PC-3 (cell line): ENCODE measurements at regions not wholly inside any gene's neighbourhood (a gene's known extent, or its start where the extent isn't known, plus 50 kb on each side); places are given as distances from the start of the nearest gene placed in this dataset.

Experiments
- CTCF ChIP-seq: fragments of 300-600 bp; sonication (generic); conservative IDR thresholded peaks from 2 replicates; pipeline ENCODE4 v1.5.1; 2017; ENCODE audit warnings: antibody characterized with exemption, low read depth, mild to moderate bottlenecking, low read length
- EZH2 ChIP-seq: fragments of 300-600 bp; sonication (generic); IDR thresholded peaks from one replicate; pipeline ENCODE4 v1.6.1; 2017; ENCODE audit warnings: antibody characterized with exemption, mild to moderate bottlenecking, low read length; ENCODE audit not compliant: unreplicated experiment
- EZH2phosphoT487 ChIP-seq: fragments of 300-600 bp; sonication (generic); IDR thresholded peaks from 2 replicates; pipeline ENCODE4 v1.6.1; 2018; ENCODE audit warnings: mild to moderate bottlenecking, antibody characterized with exemption, low read length, borderline replicate concordance

GRCh38 chr16:48909231-48909630, 299.3 kb upstream of the N4BP1 start:
- TF ChIP-seq CTCF (no peak), EZH2 (no peak), EZH2phosphoT487 (no peak)
